ENCODE measurements at regions not wholly inside any gene's neighbourhood (a gene's known extent, or its start where the extent isn't known, plus 50 kb on each side); places are given as distances from the start of the nearest gene placed in this dataset.

GRCh38 chr17:70988622-70989021 lies 819.3 kb downstream of the KCNJ2 start:
- Mint-ChIP-seq H3K4me1 (ENCODE audit: low read depth, unreplicated experiment) (no peaks in the 10 kb centered on the region), H3K27me3 (ENCODE audit: unreplicated experiment) (no peaks in the 10 kb centered on the region), H3K36me3 (ENCODE audit: unreplicated experiment) (peaks cover 11% of the 10 kb centered on the region), H3K9me3 (ENCODE audit: unreplicated experiment) (peaks cover 6% of the 10 kb centered on the region), H3K27ac (ENCODE audit: unreplicated experiment) (no peak overlapping the region), H3K4me3 (ENCODE audit: unreplicated experiment) (no peak overlapping the region)
- TF ChIP-seq, protein P1, sequence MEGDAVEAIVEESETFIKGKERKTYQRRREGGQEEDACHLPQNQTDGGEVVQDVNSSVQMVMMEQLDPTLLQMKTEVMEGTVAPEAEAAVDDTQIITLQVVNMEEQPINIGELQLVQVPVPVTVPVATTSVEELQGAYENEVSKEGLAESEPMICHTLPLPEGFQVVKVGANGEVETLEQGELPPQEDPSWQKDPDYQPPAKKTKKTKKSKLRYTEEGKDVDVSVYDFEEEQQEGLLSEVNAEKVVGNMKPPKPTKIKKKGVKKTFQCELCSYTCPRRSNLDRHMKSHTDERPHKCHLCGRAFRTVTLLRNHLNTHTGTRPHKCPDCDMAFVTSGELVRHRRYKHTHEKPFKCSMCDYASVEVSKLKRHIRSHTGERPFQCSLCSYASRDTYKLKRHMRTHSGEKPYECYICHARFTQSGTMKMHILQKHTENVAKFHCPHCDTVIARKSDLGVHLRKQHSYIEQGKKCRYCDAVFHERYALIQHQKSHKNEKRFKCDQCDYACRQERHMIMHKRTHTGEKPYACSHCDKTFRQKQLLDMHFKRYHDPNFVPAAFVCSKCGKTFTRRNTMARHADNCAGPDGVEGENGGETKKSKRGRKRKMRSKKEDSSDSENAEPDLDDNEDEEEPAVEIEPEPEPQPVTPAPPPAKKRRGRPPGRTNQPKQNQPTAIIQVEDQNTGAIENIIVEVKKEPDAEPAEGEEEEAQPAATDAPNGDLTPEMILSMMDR (IDR thresholded peaks at IDR 0.05; ENCODE audit: partially characterized antibody, unreplicated experiment): no peak
- DNase-seq: no peak

DNA sequence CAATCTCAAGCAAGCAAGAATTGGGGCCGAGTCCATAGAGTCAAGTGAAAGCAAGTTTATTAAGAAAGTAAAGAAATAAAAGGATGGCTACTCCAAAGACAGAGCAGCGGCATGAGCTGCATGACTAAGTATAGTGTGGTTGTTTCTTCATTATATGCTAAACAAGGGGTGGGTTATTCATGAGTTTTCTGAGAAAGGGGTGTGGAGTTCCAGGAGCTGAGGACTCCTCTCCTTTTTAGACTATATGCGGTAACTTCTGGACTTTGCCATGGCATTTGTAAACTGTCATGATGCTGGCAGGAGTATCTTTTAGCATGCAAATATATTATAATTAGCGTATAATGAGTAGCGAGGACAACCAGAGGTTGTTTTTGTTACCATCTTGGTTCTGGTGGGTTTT lies 819.9 kb downstream of the KCNJ2 start:
- Mint-ChIP-seq H3K36me3 (ENCODE audit: unreplicated experiment) (peaks cover 11% of the 10 kb centered on the region), H3K9me3 (ENCODE audit: unreplicated experiment) (peaks cover 6% of the 10 kb centered on the region), H3K27me3 (ENCODE audit: unreplicated experiment) (no peaks in the 10 kb centered on the region), H3K27ac (ENCODE audit: unreplicated experiment) (no peak overlapping the region), H3K4me3 (ENCODE audit: unreplicated experiment) (no peak overlapping the region), H3K4me1 (ENCODE audit: low read depth, unreplicated experiment) (no peaks in the 10 kb centered on the region)
- TF ChIP-seq, protein P1 (IDR thresholded peaks at IDR 0.05; ENCODE audit: partially characterized antibody, unreplicated experiment): no peak
- no peak for DNase-seq

DNA sequence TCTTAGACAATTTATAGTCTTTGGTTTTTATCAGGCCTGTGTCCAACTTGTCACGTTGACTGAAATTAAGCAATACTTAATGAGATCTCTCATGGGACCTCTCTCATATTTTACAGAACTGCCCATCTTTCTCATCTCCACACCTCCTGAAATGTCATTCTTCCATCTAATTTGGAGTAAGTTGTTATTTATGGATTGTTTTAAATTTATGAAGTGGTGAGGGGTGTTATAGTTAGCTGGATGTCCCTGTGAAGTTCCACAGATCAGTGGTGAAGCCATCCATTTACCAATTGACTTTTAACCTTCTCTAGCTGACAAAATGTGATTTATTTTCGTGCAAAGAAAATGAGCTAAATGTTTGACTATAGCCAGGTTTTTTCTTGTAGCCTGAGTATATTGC lies 824.9 kb downstream of the KCNJ2 start:
- H3K36me3 Mint-ChIP-seq (ENCODE audit: unreplicated experiment): no peaks in the 10 kb centered on the region
- peaks cover 4% of the 10 kb centered on the region for H3K27me3 Mint-ChIP-seq (ENCODE audit: unreplicated experiment)
- no peak for DNase-seq
- H3K27ac Mint-ChIP-seq (ENCODE audit: unreplicated experiment): no peak overlapping the region
- TF ChIP-seq, protein P1 (IDR thresholded peaks at IDR 0.05; ENCODE audit: partially characterized antibody, unreplicated experiment): no peak
- H3K4me3 Mint-ChIP-seq (ENCODE audit: unreplicated experiment): no peak overlapping the region
- no peaks in the 10 kb centered on the region for H3K9me3 Mint-ChIP-seq (ENCODE audit: unreplicated experiment)
- no peaks in the 10 kb centered on the region for H3K4me1 Mint-ChIP-seq (ENCODE audit: low read depth, unreplicated experiment)

GRCh38 chr17:70995997-70996396 lies 826.7 kb downstream of the KCNJ2 start:
- Mint-ChIP-seq H3K4me3 (ENCODE audit: unreplicated experiment) (no peak overlapping the region), H3K27ac (ENCODE audit: unreplicated experiment) (no peak overlapping the region), H3K27me3 (ENCODE audit: unreplicated experiment) (peaks cover 4% of the 10 kb centered on the region), H3K36me3 (ENCODE audit: unreplicated experiment) (no peaks in the 10 kb centered on the region), H3K9me3 (ENCODE audit: unreplicated experiment) (no peaks in the 10 kb centered on the region), H3K4me1 (ENCODE audit: low read depth, unreplicated experiment) (no peaks in the 10 kb centered on the region)
- no peak for DNase-seq
- TF ChIP-seq, protein P1 (IDR thresholded peaks at IDR 0.05; ENCODE audit: partially characterized antibody, unreplicated experiment): no peak

DNA sequence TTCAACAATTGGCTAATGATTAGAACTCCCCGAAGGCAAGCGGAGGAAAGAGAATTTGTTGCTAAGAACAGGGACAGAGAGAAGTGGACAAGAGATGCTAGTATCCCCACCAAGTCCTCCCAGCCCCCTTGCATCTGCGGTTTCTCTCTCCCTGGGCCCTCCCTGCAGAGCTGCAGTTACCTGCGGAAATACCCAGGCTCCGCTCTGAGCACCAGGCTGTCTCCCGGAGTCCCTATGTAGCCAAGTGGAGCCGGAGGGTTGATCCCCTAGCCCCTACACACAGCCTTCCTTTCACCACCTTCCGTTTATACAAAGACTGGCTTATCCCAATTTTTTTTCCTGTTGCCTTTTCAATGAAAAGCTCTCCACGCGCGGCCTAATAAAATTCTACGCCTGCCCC lies 834.4 kb downstream of the KCNJ2 start:
- TF ChIP-seq, protein P1 (IDR thresholded peaks at IDR 0.05; ENCODE audit: partially characterized antibody, unreplicated experiment): no peak
- Mint-ChIP-seq H3K4me3 (ENCODE audit: unreplicated experiment) (no peak overlapping the region), H3K4me1 (ENCODE audit: low read depth, unreplicated experiment) (no peaks in the 10 kb centered on the region), H3K9me3 (ENCODE audit: unreplicated experiment) (no peaks in the 10 kb centered on the region), H3K27ac (ENCODE audit: unreplicated experiment) (no peak overlapping the region), H3K27me3 (ENCODE audit: unreplicated experiment) (peaks cover 2% of the 10 kb centered on the region), H3K36me3 (ENCODE audit: unreplicated experiment) (no peaks in the 10 kb centered on the region)
- no peak for DNase-seq

Data from glutamatergic neuron (in vitro differentiated cells).